Glutamatergic neuron (in vitro differentiated cells): ENCODE measurements at regions not wholly inside any gene's neighbourhood (a gene's known extent, or its start where the extent isn't known, plus 50 kb on each side); places are given as distances from the start of the nearest gene placed in this dataset.

ENCODE experiments used
- DNase-seq: peaks from one replicate; pipeline ENCODE4 v3.0.0; 2022
- H3K27ac Mint-ChIP-seq: one replicate; pipeline ENCODE4 v1.8.0; 2020; ENCODE audit warnings: mild to moderate bottlenecking, mixed read lengths, inconsistent platforms; ENCODE audit not compliant: unreplicated experiment
- H3K27me3 Mint-ChIP-seq: one replicate; pipeline ENCODE4 v1.8.0; 2020; ENCODE audit warnings: mild to moderate bottlenecking, moderate library complexity, mixed read lengths, inconsistent platforms; ENCODE audit not compliant: unreplicated experiment
- H3K36me3 Mint-ChIP-seq: one replicate; pipeline ENCODE4 v1.8.0; 2020; ENCODE audit warnings: mild to moderate bottlenecking, mixed read lengths, inconsistent platforms; ENCODE audit not compliant: unreplicated experiment
- H3K4me1 Mint-ChIP-seq: one replicate; pipeline ENCODE4 v1.8.0; 2020; ENCODE audit warnings: mild to moderate bottlenecking, low read depth, mixed read lengths, inconsistent platforms; ENCODE audit not compliant: unreplicated experiment
- H3K4me3 Mint-ChIP-seq: one replicate; pipeline ENCODE4 v1.8.0; 2020; ENCODE audit warnings: mild to moderate bottlenecking, mixed read lengths, inconsistent platforms; ENCODE audit not compliant: unreplicated experiment
- H3K9me3 Mint-ChIP-seq: one replicate; pipeline ENCODE4 v1.8.0; 2020; ENCODE audit warnings: mild to moderate bottlenecking, moderate library complexity, mixed read lengths, inconsistent platforms; ENCODE audit not compliant: unreplicated experiment
- CTCF ChIP-seq: fragments of 200-600 bp; sonication (generic); IDR thresholded peaks from one replicate; pipeline ENCODE4 v1.5.0; 2021; ENCODE audit not compliant: partially characterized antibody, unreplicated experiment

- Mint-ChIP-seq H3K4me3 (no peak overlapping the region), H3K27me3 (peaks cover 2% of the 10 kb centered on the region), H3K36me3 (no peaks in the 10 kb centered on the region), H3K4me1 (peaks cover 14% of the 10 kb centered on the region), H3K27ac (no peak overlapping the region), H3K9me3 (peaks cover 5% of the 10 kb centered on the region)
- no peak for TF ChIP-seq CTCF
- DNase-seq = no peak
These were observed 300.7 kb upstream of the ROBO1 start for GRCh38 chr3:80068459-80068858.

DNA sequence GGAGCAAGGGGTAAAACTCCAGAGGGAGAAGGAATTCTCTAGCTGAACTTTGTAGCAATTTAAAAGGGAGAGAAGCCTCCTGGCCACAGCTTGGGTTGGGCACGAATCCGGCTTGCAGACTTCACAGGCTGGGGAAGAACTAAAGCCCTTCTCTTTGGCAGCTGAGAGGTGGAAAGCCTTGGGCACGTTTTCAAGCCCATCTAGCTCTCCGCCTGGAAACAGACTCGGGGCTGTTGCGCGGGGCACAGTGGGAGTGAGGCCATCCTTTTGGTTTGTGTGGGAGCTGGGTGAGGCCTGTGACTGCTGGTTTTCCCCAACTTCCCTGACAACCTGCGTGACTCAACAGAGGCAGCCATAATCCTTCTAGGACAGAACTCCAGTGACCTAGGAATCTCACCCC, 295.7 kb upstream of the ROBO1 start:
- H3K9me3 Mint-ChIP-seq = no peaks in the 10 kb centered on the region
- no peak overlapping the region for H3K4me3 Mint-ChIP-seq

GRCh38 chr3:80060664-80061063, 292.9 kb upstream of the ROBO1 start:
- no peaks in the 10 kb centered on the region for H3K9me3 Mint-ChIP-seq
- H3K36me3 Mint-ChIP-seq = no peaks in the 10 kb centered on the region
- TF ChIP-seq CTCF = no peak
- H3K27ac Mint-ChIP-seq = no peak overlapping the region
- no peak overlapping the region for H3K4me3 Mint-ChIP-seq
- H3K27me3 Mint-ChIP-seq = no peaks in the 10 kb centered on the region
- DNase-seq = no peak
- no peaks in the 10 kb centered on the region for H3K4me1 Mint-ChIP-seq

More for the DNA sequence above, 295.7 kb upstream of the ROBO1 start:
- Mint-ChIP-seq H3K27ac (no peak overlapping the region), H3K36me3 (no peaks in the 10 kb centered on the region), H3K4me1 (no peaks in the 10 kb centered on the region), H3K27me3 (peaks cover 1% of the 10 kb centered on the region)
- no peak for TF ChIP-seq CTCF
- DNase-seq = no peak

GRCh38 chr3:80055306-80055705, 287.5 kb upstream of the ROBO1 start:
- H3K27me3 Mint-ChIP-seq = peaks cover 7% of the 10 kb centered on the region
- no peaks in the 10 kb centered on the region for H3K36me3 Mint-ChIP-seq
- TF ChIP-seq CTCF = no peak
- no peak overlapping the region for H3K4me3 Mint-ChIP-seq
- H3K4me1 Mint-ChIP-seq = peaks cover 7% of the 10 kb centered on the region
- DNase-seq = no peak
- H3K9me3 Mint-ChIP-seq = peaks cover 3% of the 10 kb centered on the region
- H3K27ac Mint-ChIP-seq = no peak overlapping the region

GRCh38 chr3:80052271-80052670, 284.5 kb upstream of the ROBO1 start:
- Mint-ChIP-seq H3K27me3 (peaks cover 7% of the 10 kb centered on the region), H3K27ac (no peak overlapping the region), H3K4me1 (peaks cover 7% of the 10 kb centered on the region), H3K4me3 (no peak overlapping the region), H3K36me3 (no peaks in the 10 kb centered on the region), H3K9me3 (peaks cover 3% of the 10 kb centered on the region)
- DNase-seq = no peak
- no peak for TF ChIP-seq CTCF
